ENCODE measurements at regions not wholly inside any gene's neighbourhood (a gene's known extent, or its start where the extent isn't known, plus 50 kb on each side); places are given as distances from the start of the nearest gene placed in this dataset.

DNA sequence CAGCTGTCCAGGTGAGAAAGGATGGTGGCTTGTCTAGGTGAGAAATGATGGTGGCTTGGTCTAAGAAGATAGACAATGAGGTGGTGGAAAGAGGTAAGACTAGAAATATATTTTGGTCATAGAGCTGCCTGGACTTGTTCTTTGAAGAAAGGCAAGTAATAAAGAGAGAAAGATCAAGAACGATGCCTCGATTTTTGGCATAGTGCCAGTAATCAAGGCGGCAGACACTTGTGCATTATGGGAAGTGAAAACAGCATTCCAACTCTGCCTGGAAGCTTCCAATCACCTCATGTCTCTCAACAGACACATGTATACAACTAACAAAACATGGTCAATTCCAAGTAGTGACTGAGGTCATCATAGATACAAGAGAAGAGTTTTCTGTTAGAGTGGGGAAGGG lies 423.8 kb upstream of the NRP1 start:
- no peak for DNase-seq (ENCODE audit: low read depth in 4 of 4, low spot score in 3 of 4)

DNA sequence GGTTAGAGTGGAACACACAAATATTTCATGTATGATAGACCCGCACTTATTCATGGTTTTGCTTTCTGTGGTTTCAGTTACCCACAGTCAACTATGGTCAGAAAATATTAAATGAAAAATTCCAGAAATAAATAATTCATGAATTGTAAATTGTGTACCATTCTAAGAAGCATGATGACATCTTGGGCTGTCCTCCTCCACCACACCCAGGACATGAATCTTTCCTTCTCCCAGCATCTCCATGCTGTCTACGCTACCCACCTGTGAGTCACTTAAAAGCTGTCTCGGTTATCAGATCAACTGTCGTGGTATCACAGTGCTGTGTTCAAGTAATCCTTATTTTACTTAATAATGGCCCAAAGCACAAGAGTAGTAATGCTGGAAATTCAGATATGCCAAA lies 419.6 kb upstream of the NRP1 start:
- no peak for DNase-seq (ENCODE audit: low read depth in 4 of 4, low spot score in 3 of 4)

DNA sequence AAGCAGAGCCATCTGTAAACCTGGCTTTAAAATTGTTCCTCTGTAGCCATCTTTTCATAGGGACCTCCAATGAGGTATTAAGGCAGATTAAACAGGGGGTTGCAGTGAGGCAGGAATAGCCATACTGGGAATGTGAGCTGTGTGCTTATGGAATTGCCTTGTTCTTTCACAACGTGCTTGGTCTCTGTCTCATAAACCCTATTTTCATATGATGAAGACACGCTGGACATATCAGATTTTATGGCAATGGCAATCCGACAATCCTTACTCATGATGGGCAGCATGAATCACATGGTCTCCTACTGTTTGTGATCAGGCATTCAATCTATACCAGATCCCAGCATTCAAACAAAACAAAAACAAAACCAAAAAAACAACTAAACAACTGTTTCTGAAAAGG lies 418.9 kb upstream of the NRP1 start:
- no peak for DNase-seq (ENCODE audit: low read depth in 4 of 4, low spot score in 3 of 4)

DNA sequence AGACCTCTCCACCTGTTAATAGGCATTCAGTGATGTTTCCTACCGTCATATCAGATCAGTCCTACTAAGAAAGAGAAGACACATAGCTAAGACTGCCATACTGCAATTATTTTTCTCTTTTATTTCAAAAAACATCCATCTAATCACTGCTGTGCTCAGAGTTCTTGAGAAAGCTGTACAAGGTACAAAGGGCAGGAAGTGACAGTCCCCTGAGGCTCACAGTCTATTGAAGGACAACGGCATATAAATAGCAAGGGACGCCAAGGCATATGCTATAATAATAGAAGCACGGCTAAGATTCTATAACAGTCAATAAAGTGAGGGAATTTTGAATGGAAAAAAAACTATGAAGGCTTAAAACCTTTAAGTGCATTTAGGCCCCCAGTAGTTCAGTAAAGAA lies 415.3 kb upstream of the NRP1 start:
- no peak for DNase-seq (ENCODE audit: low read depth in 4 of 4, low spot score in 3 of 4)

DNA sequence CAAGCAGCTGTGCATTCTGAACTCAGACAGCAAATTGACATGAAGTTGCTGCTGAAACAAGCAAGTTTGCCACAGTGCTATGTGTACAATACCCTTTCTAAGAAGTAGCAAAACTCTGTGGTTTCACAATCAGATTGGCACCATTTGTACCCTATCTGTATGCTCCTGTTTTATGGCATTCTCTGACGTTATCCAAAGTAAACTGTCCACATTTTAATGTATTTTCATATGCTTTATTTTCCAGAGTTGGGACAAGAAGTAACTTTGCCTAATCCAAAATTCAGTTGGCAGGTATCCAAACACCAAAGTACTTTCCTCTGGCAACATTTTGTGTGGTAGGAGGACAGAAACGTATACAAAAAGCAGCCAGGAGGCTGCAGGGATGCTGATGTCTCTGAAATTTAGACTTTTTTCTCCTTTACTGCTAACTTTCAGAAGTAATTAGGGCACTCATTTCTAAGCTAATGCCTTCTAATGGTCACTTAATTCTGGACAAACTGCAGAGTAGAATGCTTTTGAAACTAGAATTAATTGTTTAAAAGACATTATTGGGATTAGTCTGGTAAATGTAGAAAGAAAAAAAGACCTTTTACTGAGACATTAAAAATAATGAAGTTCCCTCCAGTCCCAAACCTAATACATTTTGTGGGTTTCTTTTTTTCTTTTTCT lies 414.7 kb upstream of the NRP1 start:
- DNase-seq (ENCODE audit: low read depth in 4 of 4, low spot score in 3 of 4), result no peak

DNA sequence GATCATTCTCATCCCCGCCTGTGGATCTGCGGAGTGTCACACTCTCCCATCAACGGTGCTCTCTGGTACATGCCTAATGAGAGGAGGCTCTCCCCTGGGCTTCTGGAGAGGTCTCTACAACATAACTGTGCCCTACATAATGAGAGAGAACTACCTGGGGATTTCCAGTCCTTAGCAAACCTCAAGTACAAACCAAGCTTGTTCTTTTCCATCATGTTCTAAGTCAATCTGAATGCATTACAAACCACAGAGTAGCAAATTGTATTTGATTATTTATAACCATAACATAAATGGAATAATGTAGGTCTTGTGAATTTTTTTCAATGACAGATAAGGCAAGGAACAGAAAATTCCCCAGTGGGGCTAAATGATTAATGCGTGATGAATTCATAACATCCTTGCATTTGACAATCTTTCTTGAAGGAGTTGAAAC lies 412.4 kb upstream of the NRP1 start:
- DNase-seq (ENCODE audit: low read depth in 4 of 4, low spot score in 3 of 4), result no peak

DNA sequence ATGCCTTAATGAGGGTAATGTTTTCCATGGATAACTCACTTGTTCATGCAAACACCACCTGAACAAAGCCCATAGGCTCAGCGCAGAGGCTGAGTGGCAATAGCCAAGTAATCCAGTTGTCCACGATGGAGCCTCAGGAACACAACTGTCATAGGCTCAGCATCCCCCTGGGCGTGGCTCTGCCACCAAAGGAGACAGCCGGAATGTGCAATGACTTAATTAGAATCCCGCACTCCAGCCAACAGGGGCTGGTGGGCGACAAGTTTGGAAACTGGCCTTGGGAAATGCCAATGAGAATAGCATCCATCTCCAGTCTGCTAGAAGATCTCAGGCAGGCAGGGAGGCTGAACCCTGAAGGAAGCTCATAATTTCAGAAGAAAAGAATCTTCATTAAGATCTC lies 411.7 kb upstream of the NRP1 start:
- no peak for DNase-seq (ENCODE audit: low read depth in 4 of 4, low spot score in 3 of 4)

DNA sequence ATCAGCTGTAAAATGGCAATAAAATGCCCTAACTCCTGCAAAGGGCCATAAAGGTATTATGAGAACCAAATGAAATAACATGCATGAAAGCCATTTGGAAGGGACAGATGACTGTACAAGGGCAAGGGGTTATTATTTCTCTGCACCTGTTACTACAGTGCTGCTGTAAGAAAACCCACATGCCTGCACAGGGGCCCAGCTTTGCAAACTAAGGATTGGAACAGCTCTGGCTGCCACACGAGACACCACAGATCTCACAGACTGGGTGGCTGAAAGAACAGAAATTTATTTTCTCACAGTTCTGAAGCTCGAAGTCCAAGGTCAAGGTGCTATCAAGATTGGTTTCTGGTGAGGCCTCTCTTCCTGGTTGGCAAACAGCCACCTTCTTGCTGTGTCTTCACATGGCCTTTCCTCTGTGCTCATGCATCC lies 409.0 kb upstream of the NRP1 start:
- DNase-seq (ENCODE audit: low read depth in 4 of 4, low spot score in 3 of 4), result no peak

DNA sequence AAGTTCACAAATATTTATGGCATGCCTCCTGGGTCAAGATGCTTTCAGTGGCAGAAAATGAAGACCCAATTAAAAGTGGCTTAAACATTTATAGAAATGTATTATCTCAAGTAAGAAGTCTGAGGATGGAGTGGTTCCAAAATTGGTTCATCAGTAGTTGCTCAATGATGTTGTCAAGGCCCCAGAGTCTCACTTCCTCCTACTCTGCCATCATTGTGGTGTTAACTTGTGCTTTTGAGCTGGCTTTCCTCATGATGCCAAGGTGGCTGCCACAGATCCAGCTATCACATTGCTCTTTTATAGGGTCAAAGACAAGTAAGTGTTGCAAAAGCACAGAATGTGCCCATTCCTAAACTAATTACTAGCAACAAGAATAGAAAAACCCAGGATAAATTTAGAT lies 404.6 kb upstream of the NRP1 start:
- no peak for DNase-seq (ENCODE audit: low read depth in 4 of 4, low spot score in 3 of 4)

DNA sequence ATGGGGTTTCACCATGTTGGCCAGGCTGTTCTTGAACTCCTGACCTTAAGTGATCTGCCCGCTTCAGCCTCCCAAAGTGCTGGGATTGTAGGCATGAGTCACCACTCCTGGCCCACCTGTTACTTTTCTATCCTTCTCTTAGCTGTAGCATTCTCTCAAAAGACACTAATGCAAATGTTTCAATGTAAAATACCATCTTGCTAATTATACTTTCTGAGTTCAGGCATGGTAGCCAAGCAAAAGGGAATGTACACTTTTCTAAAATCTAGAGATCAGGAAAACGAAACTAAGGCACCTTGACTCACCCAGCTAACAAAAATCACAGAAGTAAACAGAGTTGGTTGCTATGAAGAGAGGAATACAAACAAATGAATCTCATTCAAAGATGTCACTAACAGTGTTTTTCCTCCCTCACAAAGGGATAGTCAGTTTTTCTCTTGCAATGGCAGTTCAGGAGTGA lies 401.0 kb upstream of the NRP1 start:
- no peak for DNase-seq (ENCODE audit: low read depth in 4 of 4, low spot score in 3 of 4)

DNA sequence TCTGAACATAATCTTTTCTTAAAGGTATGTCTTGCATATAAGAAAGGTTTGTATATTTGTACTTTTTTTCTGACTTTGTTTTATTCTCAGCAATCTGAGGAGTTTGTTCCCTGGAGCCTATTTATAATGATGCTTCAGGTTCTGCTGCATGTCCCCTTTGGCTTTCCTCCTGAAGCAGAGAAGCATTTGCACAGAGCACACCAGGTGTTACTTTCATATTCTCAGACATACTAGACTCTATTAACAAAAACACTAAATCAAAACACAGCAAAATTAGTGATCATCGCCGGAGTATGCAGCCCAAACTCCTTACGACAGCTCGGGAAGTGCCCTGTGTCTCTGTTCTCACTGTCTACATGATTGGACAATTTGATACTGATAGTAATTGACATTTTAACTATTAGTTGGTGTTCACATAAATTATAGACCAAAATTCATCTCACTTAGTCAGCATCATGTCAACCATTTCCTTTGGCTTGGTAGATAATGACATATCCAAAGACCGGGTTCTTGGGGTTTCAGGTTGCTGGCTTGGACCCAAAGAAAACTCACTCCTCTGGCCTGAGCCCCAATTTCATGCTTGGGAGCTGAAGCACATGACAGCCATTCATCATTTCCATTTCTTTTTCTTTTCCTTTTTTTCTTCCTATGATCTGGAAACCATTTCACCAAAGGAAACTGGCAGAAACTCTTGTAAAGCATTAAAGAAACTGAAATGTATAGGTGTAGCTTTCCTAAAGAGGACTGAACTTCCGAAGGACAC lies 400.1 kb upstream of the NRP1 start:
- DNase-seq (ENCODE audit: low read depth in 4 of 4, low spot score in 3 of 4), result no peak

DNA sequence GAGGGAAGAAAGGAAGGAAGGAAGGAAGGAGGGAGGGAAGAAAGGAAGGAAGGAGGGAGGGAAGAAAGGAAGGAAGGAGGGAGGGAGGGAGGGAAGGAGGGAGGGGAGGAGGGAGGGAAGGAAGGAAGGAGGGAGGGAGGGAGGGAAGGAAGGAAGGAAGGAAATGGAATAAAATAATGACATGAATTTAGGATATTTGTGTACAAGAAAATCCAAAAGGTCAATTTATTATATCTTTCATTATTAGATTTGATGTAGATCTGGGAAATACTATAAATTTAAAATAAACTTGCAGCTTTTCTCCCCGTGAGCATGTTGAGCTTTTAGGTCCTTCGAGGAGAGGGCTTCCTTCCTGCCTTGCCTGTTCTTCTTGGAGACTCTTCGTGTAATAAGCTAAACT lies 398.6 kb upstream of the NRP1 start:
- no peak for DNase-seq (ENCODE audit: low read depth in 4 of 4, low spot score in 3 of 4)

DNA sequence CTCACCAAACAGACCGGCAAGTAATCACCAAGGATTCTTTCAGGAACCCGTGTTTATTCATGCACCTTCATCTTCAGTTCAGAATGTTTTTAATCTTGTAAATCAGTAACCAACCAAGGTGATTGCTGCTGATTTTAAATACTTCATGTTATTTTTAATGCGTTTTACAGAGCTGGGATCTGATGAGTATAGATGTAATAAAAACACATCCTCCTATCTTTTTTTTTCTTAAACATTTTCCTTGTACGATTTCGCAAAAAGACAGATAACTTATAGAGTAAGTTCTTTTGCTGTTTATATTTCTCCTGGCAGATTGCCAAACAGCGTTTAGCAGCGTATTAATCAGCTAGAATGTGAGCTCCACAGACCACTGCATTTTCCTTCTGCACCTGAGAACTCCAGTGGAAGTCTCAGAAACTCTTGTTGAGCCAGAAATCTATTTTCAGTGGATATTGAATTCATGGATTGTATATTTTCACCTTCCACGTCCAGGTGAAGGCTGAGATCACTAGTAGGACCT lies 397.8 kb upstream of the NRP1 start:
- peak in 1 of 4 donors; percentile 41 for DNase-seq (ENCODE audit: low read depth in 4 of 4, low spot score in 3 of 4)

DNA sequence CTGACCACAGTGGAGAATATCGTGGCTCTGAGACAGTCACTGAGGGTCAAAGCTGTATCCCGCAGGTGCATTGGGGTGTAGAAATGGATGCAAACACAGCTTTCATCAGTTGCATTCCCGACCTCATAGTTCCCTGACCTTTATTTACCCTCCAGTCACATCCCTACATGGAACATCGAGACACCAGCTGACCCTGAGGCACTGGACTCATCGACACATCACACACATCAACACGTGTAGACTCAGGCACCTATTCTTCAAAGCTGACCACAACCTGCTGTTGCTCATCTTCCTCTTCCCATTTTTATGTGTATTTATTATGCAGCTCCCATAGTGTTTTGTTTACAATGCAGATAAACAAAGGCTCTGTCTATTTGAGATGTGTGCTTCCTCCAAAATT lies 396.9 kb upstream of the NRP1 start:
- no peak for DNase-seq (ENCODE audit: low read depth in 4 of 4, low spot score in 3 of 4)

DNA sequence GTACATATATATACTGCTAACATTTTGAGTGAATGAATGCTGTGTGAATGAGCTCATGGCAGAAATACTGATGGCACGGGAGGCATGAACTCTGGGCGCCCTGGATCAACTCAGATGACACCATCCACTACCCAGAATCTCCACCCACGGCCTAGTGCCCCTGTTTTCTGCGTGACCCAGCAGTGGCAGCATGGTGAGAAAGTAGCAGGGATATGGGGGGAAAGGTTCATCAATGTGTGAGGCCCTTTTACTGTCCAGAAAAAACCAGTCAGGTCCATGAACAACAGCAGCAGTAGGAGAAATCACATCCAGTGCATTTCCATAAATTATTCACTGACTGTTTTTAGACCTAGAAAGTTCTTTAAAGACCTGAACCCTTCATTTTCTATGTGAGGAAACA lies 391.0 kb upstream of the NRP1 start:
- no peak for DNase-seq (ENCODE audit: low read depth in 4 of 4, low spot score in 3 of 4)

DNA sequence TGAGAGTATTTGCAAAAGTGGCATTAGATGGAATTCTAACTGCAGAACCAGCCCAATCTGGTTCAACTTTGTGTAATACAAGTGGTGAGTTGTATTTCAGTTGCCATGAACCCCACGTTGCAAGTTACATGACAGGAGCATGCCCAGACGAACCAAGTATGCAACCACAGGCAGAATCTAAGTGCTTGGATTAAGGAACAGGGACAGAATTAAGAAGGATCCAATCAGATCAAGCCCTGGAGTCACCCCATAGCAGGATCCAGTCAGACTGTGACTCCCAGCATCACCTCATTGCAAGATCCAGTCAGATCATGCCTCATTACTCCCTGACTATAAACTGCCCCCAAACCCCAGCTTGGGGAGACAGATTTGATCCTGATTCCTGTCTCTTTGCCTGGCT lies 388.7 kb upstream of the NRP1 start:
- no peak for DNase-seq (ENCODE audit: low read depth in 4 of 4, low spot score in 3 of 4)

DNA sequence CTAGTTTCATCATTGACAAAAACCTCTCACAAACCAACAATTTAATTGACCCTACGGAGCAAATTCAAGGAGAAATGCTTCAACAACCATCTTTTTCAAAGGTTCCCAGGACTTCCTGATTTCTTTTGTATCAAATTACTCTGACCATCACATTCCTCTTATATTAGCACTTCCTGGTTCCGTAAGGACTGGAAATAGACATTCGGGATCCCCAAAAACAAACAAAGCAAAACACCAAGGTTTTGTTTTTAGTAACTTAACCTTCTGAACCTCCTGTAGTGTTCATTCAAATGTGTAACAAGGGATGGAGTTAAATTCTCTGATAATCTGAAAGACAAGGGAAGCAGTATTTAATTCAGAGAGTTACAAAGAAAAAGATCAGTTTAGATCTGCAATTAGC lies 387.6 kb upstream of the NRP1 start:
- DNase-seq (ENCODE audit: low read depth in 4 of 4, low spot score in 3 of 4), result no peak

DNA sequence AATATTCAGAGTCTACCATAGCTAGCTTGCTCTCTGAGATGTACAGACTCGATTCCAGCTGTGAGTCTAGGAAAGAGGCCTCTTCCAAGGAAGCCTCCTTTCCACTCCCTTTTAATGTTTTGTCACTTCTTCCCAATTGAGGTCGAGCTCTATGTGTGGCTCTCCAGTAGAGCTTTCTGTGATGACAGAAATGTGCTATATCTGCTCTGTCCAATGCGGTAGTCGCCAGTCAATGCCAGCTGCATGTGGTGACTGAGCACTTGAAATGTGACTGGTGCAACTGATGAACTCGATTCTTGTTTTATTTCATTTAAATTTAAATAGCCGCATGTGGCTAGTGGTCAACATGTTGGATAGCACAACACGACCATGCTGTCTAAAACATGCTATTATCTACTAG lies 387.0 kb upstream of the NRP1 start:
- DNase-seq (ENCODE audit: low read depth in 4 of 4, low spot score in 3 of 4), result no peak

DNA sequence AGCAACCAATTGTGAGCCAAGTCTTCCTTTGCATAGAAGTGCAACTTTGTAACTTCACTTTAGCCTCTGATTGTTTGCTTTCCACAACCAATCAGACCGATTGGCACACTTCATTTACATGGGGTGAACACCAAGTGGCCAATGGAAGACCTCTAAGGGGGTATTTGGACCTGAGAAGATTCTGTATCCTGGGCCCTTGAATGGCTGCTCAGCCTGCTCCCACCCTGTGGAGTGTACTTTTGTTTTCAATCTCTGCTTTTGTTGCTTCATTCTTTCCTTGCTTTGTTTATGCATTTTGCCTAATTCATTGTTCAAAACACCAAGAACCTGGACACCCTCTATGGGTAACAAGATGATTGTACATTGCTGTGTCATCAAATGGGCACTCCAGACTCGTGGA lies 385.7 kb upstream of the NRP1 start:
- no peak for DNase-seq (ENCODE audit: low read depth in 4 of 4, low spot score in 3 of 4)

DNA sequence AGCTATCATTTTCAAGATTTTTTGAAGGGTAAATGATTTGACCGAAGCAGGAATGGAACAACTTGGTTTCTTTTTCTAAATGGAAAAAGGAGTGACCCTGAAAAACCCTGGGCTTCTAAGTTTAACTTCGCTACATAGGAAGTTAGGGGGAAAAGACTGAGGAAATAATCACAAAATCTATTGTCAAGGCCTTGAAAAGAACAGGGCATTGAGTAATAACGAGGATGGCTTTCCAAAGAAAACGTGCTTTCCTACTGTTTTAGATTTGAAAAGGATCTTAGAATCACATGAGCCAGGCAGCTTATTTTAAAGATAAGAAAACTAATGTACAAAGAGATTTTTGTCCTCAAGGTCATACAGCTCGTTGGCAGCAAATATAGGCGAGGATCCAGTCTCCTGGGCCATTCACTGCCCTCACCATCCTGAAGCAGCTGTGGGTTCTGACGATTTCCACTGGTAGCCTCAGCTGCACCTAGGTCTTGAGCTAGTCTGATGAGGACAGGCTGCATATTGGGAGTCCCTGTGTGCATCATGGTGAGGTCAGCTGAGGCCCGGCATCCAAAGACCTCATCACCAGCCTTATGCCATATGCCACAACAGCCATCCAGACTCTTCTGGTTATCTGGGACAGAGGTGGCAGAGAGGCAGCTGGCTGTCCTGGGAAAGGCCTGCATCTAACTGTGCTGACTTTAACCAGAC lies 384.7 kb upstream of the NRP1 start:
- no peak for DNase-seq (ENCODE audit: low read depth in 4 of 4, low spot score in 3 of 4)

DNA sequence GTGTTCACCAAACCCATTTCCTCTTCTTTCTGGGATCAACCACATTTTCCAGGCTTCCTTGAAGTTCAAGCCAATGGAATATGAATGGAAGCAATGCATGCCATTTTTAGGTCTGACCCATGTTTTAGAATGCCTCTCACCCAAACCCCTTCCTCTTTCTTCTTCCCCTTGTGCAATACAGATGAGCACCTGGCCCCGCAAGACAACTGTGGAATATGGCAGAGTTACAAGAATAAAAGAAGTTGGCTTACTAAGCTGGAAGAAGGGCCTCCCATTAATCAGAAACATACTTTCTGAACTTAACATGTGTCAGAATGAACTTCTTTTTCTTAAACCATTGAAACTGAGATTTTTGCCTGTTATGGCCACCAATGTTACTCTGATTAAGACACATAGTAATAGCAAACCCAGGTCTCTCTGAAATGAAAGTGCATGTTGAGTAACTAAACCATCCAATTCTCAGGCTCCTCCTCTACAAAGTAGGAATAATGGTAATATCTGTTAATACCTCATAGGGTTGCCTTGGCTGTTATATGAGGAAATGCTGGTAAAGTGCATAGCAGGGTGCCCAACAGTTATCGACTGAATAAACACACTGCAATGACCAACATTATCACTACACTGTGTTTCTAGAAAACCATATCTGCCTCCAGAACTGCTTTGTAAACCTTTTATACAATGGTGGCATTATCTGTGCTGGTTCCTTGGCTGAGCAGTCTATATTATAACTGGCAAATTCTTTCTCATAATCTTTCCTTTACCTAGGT lies 382.2 kb upstream of the NRP1 start:
- no peak for DNase-seq (ENCODE audit: low read depth in 4 of 4, low spot score in 3 of 4)

Measured in right renal pelvis (tissue), 4 donors.